OCI-LY7 (cell line): ENCODE measurements at regions not wholly inside any gene's neighbourhood (a gene's known extent, or its start where the extent isn't known, plus 50 kb on each side); places are given as distances from the start of the nearest gene placed in this dataset.

Experiments
- BruUV-seq: library from RNA; stranded (reverse); fragments of 400-500 nt; replicated peaks from 2 replicates; lab custom pipeline; 2021; lab: Mats Ljungman, UMichigan
- CTCF ChIA-PET: fragments of 300-600 bp; sonication (Branson Sonifier 250); formaldehyde crosslinking; loops from one replicate; lab custom pipeline; 2022; ENCODE audit warnings: antibody characterized with exemption; ENCODE audit not compliant: unreplicated experiment; lab: Charles Lee
- POLR2A ChIA-PET: fragments of 300-600 bp; sonication (Branson Sonifier 250); formaldehyde crosslinking; loops from one replicate; lab custom pipeline; 2022; ENCODE audit warnings: antibody characterized with exemption; lab: Charles Lee
- DNase-seq: peaks from one replicate; pipeline ENCODE4 v3.0.0-alpha.2; 2015; ENCODE audit warnings: low spot score
- H2AFZ ChIP-seq: fragments of 200-600 bp; sonication (generic), shearing (Covaris generic); 2 replicates; pipeline ENCODE4 v1.6.1; 2014; ENCODE audit warnings: mild to moderate bottlenecking, antibody characterized with exemption, low read length, moderate library complexity
- H3K27ac ChIP-seq: fragments of 200-600 bp; sonication (generic); 2 replicates; pipeline ENCODE4 v1.5.1; 2014; ENCODE audit warnings: mixed run types, low read depth, mild to moderate bottlenecking, moderate library complexity, low read length, inconsistent platforms; ENCODE audit not compliant: poor library complexity, severe bottlenecking
- H3K36me3 ChIP-seq: fragments of 200-600 bp; sonication (generic); 2 replicates; pipeline ENCODE4 v1.6.1; 2014; ENCODE audit warnings: mild to moderate bottlenecking, antibody characterized with exemption, low read length, moderate library complexity, mixed read lengths; ENCODE audit not compliant: insufficient read depth
- H3K4me1 ChIP-seq: fragments of 200-600 bp; sonication (generic); 2 replicates; pipeline ENCODE4 v1.5.1; 2014; ENCODE audit warnings: mild to moderate bottlenecking, low read length; ENCODE audit not compliant: insufficient read depth, poor library complexity, severe bottlenecking
- H3K4me2 ChIP-seq: fragments of 200-600 bp; sonication (generic); 2 replicates; pipeline ENCODE4 v1.6.1; 2014; ENCODE audit warnings: mild to moderate bottlenecking, low read length
- H3K4me3 ChIP-seq: fragments of 200-600 bp; sonication (generic); 2 replicates; pipeline ENCODE4 v1.5.1; 2014; ENCODE audit warnings: mild to moderate bottlenecking, low read depth, low read length; ENCODE audit not compliant: poor library complexity, severe bottlenecking
- H3K79me2 ChIP-seq: fragments of 200-600 bp; sonication (generic); 2 replicates; pipeline ENCODE4 v1.6.1; 2016; ENCODE audit warnings: low read depth, mild to moderate bottlenecking, low read length, moderate library complexity, mixed read lengths; ENCODE audit not compliant: insufficient read depth
- H3K9me2 ChIP-seq: fragments of 200-600 bp; sonication (generic); 2 replicates; pipeline ENCODE4 v1.6.1; 2016; ENCODE audit warnings: mild to moderate bottlenecking, low read length, mixed read lengths; ENCODE audit not compliant: insufficient read depth
- H3K9me3 ChIP-seq: fragments of 200-600 bp; sonication (generic); 2 replicates; pipeline ENCODE4 v1.6.1; 2014; ENCODE audit warnings: mild to moderate bottlenecking, mixed run types, low read length, mixed read lengths
- H4K20me1 ChIP-seq: fragments of 200-600 bp; sonication (generic); 2 replicates; pipeline ENCODE4 v1.6.1; 2014; ENCODE audit warnings: mild to moderate bottlenecking, antibody characterized with exemption, low read length, moderate library complexity, mixed read lengths; ENCODE audit not compliant: insufficient read depth
- EZH2phosphoT487 ChIP-seq: fragments of 200-600 bp; sonication (generic); IDR thresholded peaks from 2 replicates; pipeline ENCODE4 v1.6.1; 2018; ENCODE audit warnings: low read depth, borderline replicate concordance, mild to moderate bottlenecking, mixed run types, antibody characterized with exemption, low read length, moderate library complexity, mixed read lengths
- intact Hi-C: fragments of 100-400 bp; cut with micrococcal nuclease; formaldehyde crosslinking; loops from one replicate; pipeline ENCODE4 v1.10.0; 2022; ENCODE audit not compliant: unreplicated experiment
- TF ChIP-seq, protein P1 (sequence below): fragments of 200-600 bp; sonication (generic); conservative IDR thresholded peaks from 2 replicates; pipeline ENCODE4 v1.5.1; 2014; ENCODE audit warnings: mild to moderate bottlenecking, antibody characterized with exemption, low read length, moderate library complexity, mixed read lengths

DNA sequence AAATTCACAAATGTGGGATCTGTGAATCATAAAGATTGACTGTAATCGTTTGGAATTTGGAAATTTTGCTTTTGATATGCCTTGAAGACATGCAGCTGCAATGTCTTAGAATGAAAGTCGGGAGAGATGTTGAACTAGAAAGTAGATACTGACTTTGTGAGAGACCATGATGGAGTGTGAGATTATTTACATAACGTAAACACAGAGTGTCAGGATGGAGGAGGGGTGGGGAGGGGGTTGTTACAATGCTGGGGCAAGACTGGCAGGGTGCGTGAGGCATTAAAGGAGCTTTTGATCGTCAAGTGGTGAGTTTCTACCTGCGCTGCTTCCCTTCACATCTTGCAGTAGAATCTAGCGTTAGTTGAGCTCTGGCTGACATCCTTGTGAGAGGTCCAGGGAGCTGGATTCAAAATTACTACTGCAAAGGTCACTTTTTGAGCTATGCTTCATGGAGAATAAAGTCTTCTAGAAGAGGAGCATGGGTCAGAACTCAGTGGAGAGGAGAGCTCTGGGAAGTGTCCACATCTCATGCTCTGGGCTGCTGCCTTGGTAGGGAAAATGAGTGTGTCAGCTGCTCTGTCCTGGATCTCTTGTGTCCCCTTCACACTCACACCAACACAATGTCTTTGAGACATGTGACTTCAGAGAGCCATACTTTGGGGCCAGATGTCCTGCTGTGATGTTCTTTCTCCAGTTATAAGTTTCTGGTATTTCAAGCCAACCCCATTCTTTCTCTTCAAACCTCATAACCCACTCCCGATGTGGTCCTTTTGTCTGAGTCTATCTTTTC lies 105.2 kb upstream of the CITED2 start:
- intact Hi-C loops = no loop called here
- CTCF ChIA-PET = no interaction called here
- Histone ChIP-seq H2AFZ (no peak overlapping the region), H3K9me3 (no peaks in the 10 kb centered on the region), H3K9me2 (no peaks in the 10 kb centered on the region), H3K4me2 (no peak overlapping the region), H3K36me3 (no peaks in the 10 kb centered on the region), H3K4me3 (no peak overlapping the region), H3K27ac (no peak overlapping the region), H3K4me1 (no peaks in the 10 kb centered on the region), H4K20me1 (no peaks in the 10 kb centered on the region), H3K79me2 (no peaks in the 10 kb centered on the region)
- TF ChIP-seq EZH2phosphoT487 = no peak
- TF ChIP-seq, protein P1, sequence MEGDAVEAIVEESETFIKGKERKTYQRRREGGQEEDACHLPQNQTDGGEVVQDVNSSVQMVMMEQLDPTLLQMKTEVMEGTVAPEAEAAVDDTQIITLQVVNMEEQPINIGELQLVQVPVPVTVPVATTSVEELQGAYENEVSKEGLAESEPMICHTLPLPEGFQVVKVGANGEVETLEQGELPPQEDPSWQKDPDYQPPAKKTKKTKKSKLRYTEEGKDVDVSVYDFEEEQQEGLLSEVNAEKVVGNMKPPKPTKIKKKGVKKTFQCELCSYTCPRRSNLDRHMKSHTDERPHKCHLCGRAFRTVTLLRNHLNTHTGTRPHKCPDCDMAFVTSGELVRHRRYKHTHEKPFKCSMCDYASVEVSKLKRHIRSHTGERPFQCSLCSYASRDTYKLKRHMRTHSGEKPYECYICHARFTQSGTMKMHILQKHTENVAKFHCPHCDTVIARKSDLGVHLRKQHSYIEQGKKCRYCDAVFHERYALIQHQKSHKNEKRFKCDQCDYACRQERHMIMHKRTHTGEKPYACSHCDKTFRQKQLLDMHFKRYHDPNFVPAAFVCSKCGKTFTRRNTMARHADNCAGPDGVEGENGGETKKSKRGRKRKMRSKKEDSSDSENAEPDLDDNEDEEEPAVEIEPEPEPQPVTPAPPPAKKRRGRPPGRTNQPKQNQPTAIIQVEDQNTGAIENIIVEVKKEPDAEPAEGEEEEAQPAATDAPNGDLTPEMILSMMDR = no peak
- POLR2A ChIA-PET = interaction anchor here (0.6 kb wide), 1 partner anchor 616 kb away, joined by 3 read pairs; no protein-coding TSS in a partner anchor
- BruUV-seq = no TSS peak
- DNase-seq = no peak

DNA sequence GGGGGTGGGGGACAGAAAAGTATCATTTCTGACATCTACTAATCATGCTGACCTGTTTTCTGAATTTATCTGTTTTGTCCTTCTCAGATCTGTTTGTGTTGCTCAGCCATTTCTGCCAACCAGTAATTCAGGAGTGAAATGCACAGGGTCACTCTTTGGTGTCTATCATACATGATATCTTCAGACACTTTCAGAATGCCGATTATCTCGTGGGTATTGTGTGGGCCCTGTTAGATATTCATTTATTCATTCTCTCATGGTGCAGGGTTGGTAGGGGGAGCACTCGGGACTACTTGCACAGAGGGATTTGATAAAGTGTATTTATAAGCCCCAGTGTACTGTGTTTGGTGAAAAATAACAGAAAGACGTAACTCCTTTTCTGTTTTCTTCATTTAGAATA lies 101.2 kb upstream of the CITED2 start:
- Histone ChIP-seq H3K4me1 (no peaks in the 10 kb centered on the region), H3K79me2 (no peaks in the 10 kb centered on the region), H4K20me1 (no peaks in the 10 kb centered on the region), H3K4me2 (no peak overlapping the region), H2AFZ (no peak overlapping the region), H3K36me3 (no peaks in the 10 kb centered on the region), H3K9me2 (no peaks in the 10 kb centered on the region), H3K27ac (no peak overlapping the region), H3K4me3 (no peak overlapping the region), H3K9me3 (no peaks in the 10 kb centered on the region)
- no TSS peak for BruUV-seq
- POLR2A ChIA-PET = interaction anchor here (0.8 to 1.0 kb wide), 3 partner anchors 29 to 420 kb away, joined by 3 read pairs; no protein-coding TSS in a partner anchor
- TF ChIP-seq EZH2phosphoT487 = no peak
- TF ChIP-seq, protein P1 = no peak
- intact Hi-C loops = no loop called here
- no peak for DNase-seq
- CTCF ChIA-PET = no interaction called here

DNA sequence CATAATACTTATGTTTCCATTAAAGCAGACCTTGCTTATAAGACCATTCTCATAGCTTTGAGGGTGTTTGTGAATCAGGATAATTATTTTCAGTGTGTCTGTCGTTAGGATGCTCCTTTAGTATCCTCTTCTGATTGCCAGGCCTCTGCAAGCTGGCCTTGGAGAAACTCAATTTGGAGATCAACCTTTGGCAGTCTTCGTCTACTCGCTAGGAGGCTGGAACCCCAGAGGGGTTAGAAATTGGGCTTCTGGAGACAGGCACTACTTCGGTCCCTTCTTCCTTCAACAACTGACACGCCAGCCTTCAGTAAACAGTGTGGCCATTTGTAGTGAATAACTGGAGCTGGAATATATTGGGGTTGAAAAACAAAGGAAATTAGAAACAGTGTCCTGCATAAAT lies 100.8 kb upstream of the CITED2 start:
- no peaks in the 10 kb centered on the region for H3K9me2 ChIP-seq
- intact Hi-C loops = no loop called here
- no peaks in the 10 kb centered on the region for H3K4me1 ChIP-seq
- no TSS peak for BruUV-seq
- no peak for DNase-seq
- H3K4me3 ChIP-seq = no peak overlapping the region
- H3K36me3 ChIP-seq = no peaks in the 10 kb centered on the region
- H2AFZ ChIP-seq = no peak overlapping the region
- H3K79me2 ChIP-seq = no peaks in the 10 kb centered on the region
- no peak overlapping the region for H3K27ac ChIP-seq
- H3K9me3 ChIP-seq = no peaks in the 10 kb centered on the region
- CTCF ChIA-PET = no interaction called here
- POLR2A ChIA-PET = interaction anchor here (0.8 to 1.0 kb wide), 3 partner anchors 29 to 420 kb away, joined by 3 read pairs; no protein-coding TSS in a partner anchor
- H3K4me2 ChIP-seq = no peak overlapping the region
- TF ChIP-seq, protein P1 = no peak
- no peak for TF ChIP-seq EZH2phosphoT487
- H4K20me1 ChIP-seq = no peaks in the 10 kb centered on the region
